ENCODE measurements at regions not wholly inside any gene's neighbourhood (a gene's known extent, or its start where the extent isn't known, plus 50 kb on each side); places are given as distances from the start of the nearest gene placed in this dataset.

- no peaks in the 10 kb centered on the region for H3K4me1 ChIP-seq (ENCODE audit: control insufficient read depth, insufficient read depth, low read length)
- no peak overlapping the region for H3K4me3 ChIP-seq (ENCODE audit: low read depth, low read length)
- H3K9ac ChIP-seq (ENCODE audit: low read depth, low read length), result no peak overlapping the region
- no peaks in the 10 kb centered on the region for H3K9me3 ChIP-seq (ENCODE audit: control insufficient read depth, insufficient read depth, low read length)
- H3K36me3 ChIP-seq (ENCODE audit: control insufficient read depth, insufficient read depth, low read length), result no peaks in the 10 kb centered on the region
- no peaks in the 10 kb centered on the region for H3K27me3 ChIP-seq (ENCODE audit: control insufficient read depth, insufficient read depth, low read length)
Measured at GRCh38 chr2:220701115-220701514, 871.0 kb downstream of the EPHA4 start.

- no peaks in the 10 kb centered on the region for H3K9me3 ChIP-seq (ENCODE audit: control insufficient read depth, insufficient read depth, low read length)
- H3K4me1 ChIP-seq (ENCODE audit: control insufficient read depth, insufficient read depth, low read length), result no peaks in the 10 kb centered on the region
- no peaks in the 10 kb centered on the region for H3K36me3 ChIP-seq (ENCODE audit: control insufficient read depth, insufficient read depth, low read length)
- no peak overlapping the region for H3K9ac ChIP-seq (ENCODE audit: low read depth, low read length)
- no peak overlapping the region for H3K4me3 ChIP-seq (ENCODE audit: low read depth, low read length)
- no peaks in the 10 kb centered on the region for H3K27me3 ChIP-seq (ENCODE audit: control insufficient read depth, insufficient read depth, low read length)
Measured at GRCh38 chr2:220703279-220703678, 868.8 kb downstream of the EPHA4 start.

DNA sequence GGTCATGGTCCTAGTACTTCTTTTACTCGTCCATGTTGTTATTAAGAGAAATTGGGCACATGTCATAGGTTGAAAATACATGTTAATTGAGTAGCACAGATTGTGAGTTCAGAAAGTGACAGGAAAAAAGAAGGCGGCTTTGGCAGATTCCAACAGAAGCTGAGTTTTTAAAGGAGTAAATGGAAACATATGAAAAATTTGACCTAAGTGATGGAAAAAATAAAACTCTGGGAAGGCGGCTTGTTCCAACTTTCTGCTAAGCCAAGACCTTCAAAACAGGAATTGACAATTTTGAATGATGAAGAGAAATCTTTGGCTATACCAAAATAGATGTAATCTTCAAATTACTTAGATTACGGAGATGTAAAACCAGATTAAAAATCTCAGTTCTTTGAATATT, 868.0 kb downstream of the EPHA4 start:
- Histone ChIP-seq H3K4me3 (ENCODE audit: low read depth, low read length) (no peak overlapping the region), H3K27me3 (ENCODE audit: control insufficient read depth, insufficient read depth, low read length) (no peaks in the 10 kb centered on the region), H3K4me1 (ENCODE audit: control insufficient read depth, insufficient read depth, low read length) (no peaks in the 10 kb centered on the region), H3K36me3 (ENCODE audit: control insufficient read depth, insufficient read depth, low read length) (no peaks in the 10 kb centered on the region), H3K9me3 (ENCODE audit: control insufficient read depth, insufficient read depth, low read length) (no peaks in the 10 kb centered on the region), H3K9ac (ENCODE audit: low read depth, low read length) (no peak overlapping the region)

GRCh38 chr2:220704810-220705209, 867.3 kb downstream of the EPHA4 start:
- H3K9me3 ChIP-seq (ENCODE audit: control insufficient read depth, insufficient read depth, low read length), result no peaks in the 10 kb centered on the region
- H3K27me3 ChIP-seq (ENCODE audit: control insufficient read depth, insufficient read depth, low read length), result no peaks in the 10 kb centered on the region
- H3K9ac ChIP-seq (ENCODE audit: low read depth, low read length), result no peak overlapping the region
- no peak overlapping the region for H3K4me3 ChIP-seq (ENCODE audit: low read depth, low read length)
- no peaks in the 10 kb centered on the region for H3K36me3 ChIP-seq (ENCODE audit: control insufficient read depth, insufficient read depth, low read length)
- no peaks in the 10 kb centered on the region for H3K4me1 ChIP-seq (ENCODE audit: control insufficient read depth, insufficient read depth, low read length)

DNA sequence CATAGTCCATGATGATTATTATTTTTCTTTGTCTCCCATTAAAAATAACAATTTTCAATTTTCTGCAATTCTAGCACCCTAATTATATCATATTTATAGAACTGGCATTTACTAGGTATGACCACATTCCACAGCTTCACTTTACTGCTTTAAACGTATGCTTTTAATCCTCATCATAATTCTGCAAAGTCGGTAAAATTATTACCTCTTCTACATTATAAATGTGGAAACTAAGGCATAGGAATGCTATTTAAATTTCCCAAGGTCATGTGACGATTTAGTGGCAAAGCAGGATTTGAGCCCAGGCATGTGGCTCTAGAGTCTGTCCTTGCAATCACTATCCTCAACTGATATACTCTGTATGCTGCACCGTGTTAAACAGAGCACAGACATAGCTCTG, 866.4 kb downstream of the EPHA4 start:
- H3K4me3 ChIP-seq (ENCODE audit: low read depth, low read length), result no peak overlapping the region
- no peaks in the 10 kb centered on the region for H3K36me3 ChIP-seq (ENCODE audit: control insufficient read depth, insufficient read depth, low read length)
- no peaks in the 10 kb centered on the region for H3K9me3 ChIP-seq (ENCODE audit: control insufficient read depth, insufficient read depth, low read length)
- H3K4me1 ChIP-seq (ENCODE audit: control insufficient read depth, insufficient read depth, low read length), result no peaks in the 10 kb centered on the region
- H3K9ac ChIP-seq (ENCODE audit: low read depth, low read length), result no peak overlapping the region
- H3K27me3 ChIP-seq (ENCODE audit: control insufficient read depth, insufficient read depth, low read length), result no peaks in the 10 kb centered on the region

- H3K9me3 ChIP-seq (ENCODE audit: control insufficient read depth, insufficient read depth, low read length), result no peaks in the 10 kb centered on the region
- H3K36me3 ChIP-seq (ENCODE audit: control insufficient read depth, insufficient read depth, low read length), result no peaks in the 10 kb centered on the region
- no peak overlapping the region for H3K9ac ChIP-seq (ENCODE audit: low read depth, low read length)
Measured at GRCh38 chr2:220707261-220707660, 864.8 kb downstream of the EPHA4 start.

GRCh38 chr2:220708366-220708765, 863.7 kb downstream of the EPHA4 start:
- no peaks in the 10 kb centered on the region for H3K9me3 ChIP-seq (ENCODE audit: control insufficient read depth, insufficient read depth, low read length)
- no peak overlapping the region for H3K9ac ChIP-seq (ENCODE audit: low read depth, low read length)
- no peaks in the 10 kb centered on the region for H3K4me1 ChIP-seq (ENCODE audit: control insufficient read depth, insufficient read depth, low read length)
- no peak overlapping the region for H3K4me3 ChIP-seq (ENCODE audit: low read depth, low read length)
- no peaks in the 10 kb centered on the region for H3K36me3 ChIP-seq (ENCODE audit: control insufficient read depth, insufficient read depth, low read length)
- H3K27me3 ChIP-seq (ENCODE audit: control insufficient read depth, insufficient read depth, low read length), result no peaks in the 10 kb centered on the region

More at GRCh38 chr2:220707261-220707660, 864.8 kb downstream of the EPHA4 start:
- no peaks in the 10 kb centered on the region for H3K4me1 ChIP-seq (ENCODE audit: control insufficient read depth, insufficient read depth, low read length)
- H3K27me3 ChIP-seq (ENCODE audit: control insufficient read depth, insufficient read depth, low read length), result no peaks in the 10 kb centered on the region
- no peak overlapping the region for H3K4me3 ChIP-seq (ENCODE audit: low read depth, low read length)

DNA sequence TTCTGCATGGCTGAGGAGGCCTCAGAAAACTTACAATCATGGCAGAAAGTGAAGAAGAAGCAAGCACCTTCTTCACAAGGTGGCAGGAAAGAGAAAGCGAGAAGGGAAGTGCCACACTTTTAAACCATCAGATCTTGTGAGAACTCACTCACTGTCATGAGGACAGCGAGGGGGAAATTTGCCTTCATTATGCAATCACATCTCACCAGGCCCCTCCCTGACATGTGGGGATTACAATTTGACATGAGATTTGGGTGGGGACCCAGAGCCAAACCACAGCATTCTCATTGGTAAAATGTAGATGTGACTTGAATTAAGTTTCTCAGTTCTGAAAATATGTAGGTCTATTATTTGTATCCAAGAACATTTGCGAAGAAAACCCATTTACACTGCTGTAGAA, 854.8 kb downstream of the EPHA4 start:
- Histone ChIP-seq H3K27me3 (ENCODE audit: control insufficient read depth, insufficient read depth, low read length) (no peaks in the 10 kb centered on the region), H3K9ac (ENCODE audit: low read depth, low read length) (no peak overlapping the region), H3K4me3 (ENCODE audit: low read depth, low read length) (no peak overlapping the region), H3K9me3 (ENCODE audit: control insufficient read depth, insufficient read depth, low read length) (no peaks in the 10 kb centered on the region), H3K4me1 (ENCODE audit: control insufficient read depth, insufficient read depth, low read length) (no peaks in the 10 kb centered on the region), H3K36me3 (ENCODE audit: control insufficient read depth, insufficient read depth, low read length) (no peaks in the 10 kb centered on the region)

DNA sequence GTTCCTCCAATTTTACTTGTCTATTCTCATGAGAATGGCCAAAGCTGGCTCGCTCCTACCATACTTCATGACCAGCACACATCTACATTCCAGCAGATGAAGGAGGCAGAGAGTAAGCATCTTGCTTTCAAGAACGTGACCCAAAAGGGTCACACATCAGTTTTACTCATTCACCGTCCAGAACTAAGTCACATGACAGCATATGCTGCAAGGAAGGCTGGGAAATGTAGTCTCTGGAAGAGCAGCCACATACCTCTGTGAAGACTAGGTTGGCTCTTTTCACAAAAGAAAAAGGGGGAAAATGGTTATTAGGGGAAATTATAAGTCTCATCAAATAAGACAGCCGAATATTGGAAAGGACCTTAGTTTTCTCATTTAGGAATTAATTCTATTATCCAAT, 835.3 kb downstream of the EPHA4 start:
- Histone ChIP-seq H3K4me1 (ENCODE audit: control insufficient read depth, insufficient read depth, low read length) (no peaks in the 10 kb centered on the region), H3K4me3 (ENCODE audit: low read depth, low read length) (no peak overlapping the region), H3K9ac (ENCODE audit: low read depth, low read length) (no peak overlapping the region), H3K27me3 (ENCODE audit: control insufficient read depth, insufficient read depth, low read length) (no peaks in the 10 kb centered on the region), H3K9me3 (ENCODE audit: control insufficient read depth, insufficient read depth, low read length) (no peaks in the 10 kb centered on the region), H3K36me3 (ENCODE audit: control insufficient read depth, insufficient read depth, low read length) (no peaks in the 10 kb centered on the region)

DNA sequence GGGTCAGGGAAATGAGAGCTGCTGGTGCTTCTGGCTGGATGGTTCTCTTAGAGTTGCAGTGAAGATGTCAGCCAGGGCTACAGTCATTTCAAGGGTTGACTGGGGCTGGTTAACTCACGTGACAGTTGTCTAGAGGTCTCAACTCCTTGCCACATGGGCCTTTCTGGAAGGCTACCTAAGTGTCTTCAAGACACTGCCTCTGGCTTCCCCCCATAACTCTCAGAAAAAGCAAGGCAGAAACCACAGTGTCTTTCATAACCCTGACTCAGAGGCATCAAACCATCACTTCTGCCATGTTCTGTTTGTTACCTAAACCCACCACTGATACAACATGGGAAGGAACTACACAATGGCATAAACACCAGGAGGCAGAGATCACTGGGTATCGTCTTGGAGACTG, 828.9 kb downstream of the EPHA4 start:
- Histone ChIP-seq H3K36me3 (ENCODE audit: control insufficient read depth, insufficient read depth, low read length) (no peaks in the 10 kb centered on the region), H3K9me3 (ENCODE audit: control insufficient read depth, insufficient read depth, low read length) (no peaks in the 10 kb centered on the region), H3K4me3 (ENCODE audit: low read depth, low read length) (no peak overlapping the region), H3K9ac (ENCODE audit: low read depth, low read length) (no peak overlapping the region), H3K4me1 (ENCODE audit: control insufficient read depth, insufficient read depth, low read length) (no peaks in the 10 kb centered on the region), H3K27me3 (ENCODE audit: control insufficient read depth, insufficient read depth, low read length) (no peaks in the 10 kb centered on the region)

DNA sequence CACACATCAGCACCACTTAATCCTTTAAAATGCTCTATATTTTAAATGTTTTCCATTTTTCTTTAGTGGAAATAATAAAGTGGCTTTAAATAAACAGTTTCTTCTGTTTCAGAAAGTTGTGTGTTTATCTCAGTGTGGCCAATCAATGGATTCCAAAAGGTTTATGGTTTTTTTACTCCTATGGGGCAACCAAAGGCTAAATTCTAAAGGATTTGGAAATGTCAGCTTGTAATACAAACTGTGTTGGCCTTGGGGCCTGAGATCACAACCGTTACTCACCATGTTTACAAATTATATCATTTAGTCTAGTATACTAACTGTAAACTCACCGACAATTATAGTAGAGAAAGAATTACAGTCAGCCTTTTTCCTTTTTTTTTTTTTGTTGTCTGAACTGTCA, 827.2 kb downstream of the EPHA4 start:
- Histone ChIP-seq H3K36me3 (ENCODE audit: control insufficient read depth, insufficient read depth, low read length) (no peaks in the 10 kb centered on the region), H3K4me1 (ENCODE audit: control insufficient read depth, insufficient read depth, low read length) (peaks cover 4% of the 10 kb centered on the region), H3K9me3 (ENCODE audit: control insufficient read depth, insufficient read depth, low read length) (no peaks in the 10 kb centered on the region), H3K27me3 (ENCODE audit: control insufficient read depth, insufficient read depth, low read length) (no peaks in the 10 kb centered on the region), H3K4me3 (ENCODE audit: low read depth, low read length) (no peak overlapping the region), H3K9ac (ENCODE audit: low read depth, low read length) (no peak overlapping the region)

GRCh38 chr2:220745682-220746081, 826.4 kb downstream of the EPHA4 start:
- Histone ChIP-seq H3K27me3 (ENCODE audit: control insufficient read depth, insufficient read depth, low read length) (no peaks in the 10 kb centered on the region), H3K9me3 (ENCODE audit: control insufficient read depth, insufficient read depth, low read length) (no peaks in the 10 kb centered on the region), H3K9ac (ENCODE audit: low read depth, low read length) (no peak overlapping the region), H3K4me1 (ENCODE audit: control insufficient read depth, insufficient read depth, low read length) (peaks cover 4% of the 10 kb centered on the region), H3K36me3 (ENCODE audit: control insufficient read depth, insufficient read depth, low read length) (no peaks in the 10 kb centered on the region), H3K4me3 (ENCODE audit: low read depth, low read length) (no peak overlapping the region)

GRCh38 chr2:220747736-220748135, 824.4 kb downstream of the EPHA4 start:
- Histone ChIP-seq H3K36me3 (ENCODE audit: control insufficient read depth, insufficient read depth, low read length) (no peaks in the 10 kb centered on the region), H3K4me3 (ENCODE audit: low read depth, low read length) (no peak overlapping the region), H3K27me3 (ENCODE audit: control insufficient read depth, insufficient read depth, low read length) (no peaks in the 10 kb centered on the region), H3K9ac (ENCODE audit: low read depth, low read length) (no peak overlapping the region), H3K4me1 (ENCODE audit: control insufficient read depth, insufficient read depth, low read length) (peaks cover 4% of the 10 kb centered on the region), H3K9me3 (ENCODE audit: control insufficient read depth, insufficient read depth, low read length) (no peaks in the 10 kb centered on the region)
